ENCODE measurements at regions not wholly inside any gene's neighbourhood (a gene's known extent, or its start where the extent isn't known, plus 50 kb on each side); places are given as distances from the start of the nearest gene placed in this dataset.

DNA sequence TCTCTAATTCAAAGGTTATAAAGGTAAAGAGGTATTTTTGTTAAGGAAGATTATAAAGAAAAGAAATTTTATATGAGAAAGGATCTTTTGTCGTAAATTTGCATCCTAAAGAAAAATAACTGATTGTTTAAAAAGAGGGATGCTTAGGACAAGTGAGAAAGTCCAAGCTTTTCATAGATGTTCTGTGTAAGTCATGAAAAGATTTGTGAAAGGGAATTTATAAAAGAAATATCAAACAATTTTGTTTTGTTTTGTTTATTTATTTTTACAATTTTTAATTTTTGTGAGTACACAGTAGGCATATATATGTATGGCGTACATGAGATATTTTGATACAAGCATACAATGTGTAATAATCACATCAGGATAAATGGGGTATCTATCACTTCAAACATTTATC lies 145.2 kb downstream of the ADSS2 start:
- no peak for TF ChIP-seq POLR2AphosphoS5 (IDR thresholded peaks at IDR 0.05; ENCODE audit: borderline replicate concordance, low read depth, low read length)
- TF ChIP-seq EZH2 (IDR thresholded peaks at IDR 0.05), result no peak

Measured in SK-N-MC (cell line).